ENCODE measurements at regions not wholly inside any gene's neighbourhood (a gene's known extent, or its start where the extent isn't known, plus 50 kb on each side); places are given as distances from the start of the nearest gene placed in this dataset.
"Not testable (repeated sequence)": the region's sequence is repeated elsewhere in the genome, so short reads cannot be mapped to it uniquely, and the experiment has no call there.

- no peak for DNase-seq
These were observed 149.5 kb downstream of the CCNG2 start for GRCh38 chr4:77306496-77306895.

- peak in 1 of 5 experiments; percentile 50 for DNase-seq
These were observed 151.8 kb downstream of the CCNG2 start for GRCh38 chr4:77308843-77309242.

- DNase-seq: no peak
These were observed 152.5 kb downstream of the CCNG2 start for GRCh38 chr4:77309496-77309895.

GRCh38 chr4:77310931-77311330 is 153.9 kb downstream of the CCNG2 start:
- no peak for DNase-seq

GRCh38 chr4:77314697-77315096 is 157.7 kb downstream of the CCNG2 start:
- no peak for DNase-seq

- no peak for DNase-seq
These were observed 170.1 kb downstream of the CCNG2 start for GRCh38 chr4:77327151-77327550.

- peak in 1 of 5 experiments; percentile 12 for DNase-seq
These were observed 175.8 kb downstream of the CCNG2 start for GRCh38 chr4:77332696-77333270.

GRCh38 chr4:77336411-77337142 is 179.6 kb downstream of the CCNG2 start:
- no peak for DNase-seq

- no peak for DNase-seq
These were observed 185.3 kb downstream of the CCNG2 start for GRCh38 chr4:77342170-77342810.

GRCh38 chr4:77344001-77344400 is 187.0 kb downstream of the CCNG2 start:
- DNase-seq: peak in 1 of 5 experiments; percentile 3

GRCh38 chr4:77344784-77345183 is 187.8 kb downstream of the CCNG2 start:
- DNase-seq: no peak

GRCh38 chr4:77347351-77347966 is 190.5 kb downstream of the CCNG2 start:
- no peak for DNase-seq

GRCh38 chr4:77348815-77349214 is 191.8 kb downstream of the CCNG2 start:
- no peak for DNase-seq

GRCh38 chr4:77349364-77349763 is 192.4 kb downstream of the CCNG2 start:
- no peak for DNase-seq

GRCh38 chr4:77349796-77350195 is 192.8 kb downstream of the CCNG2 start:
- DNase-seq: no peak

- no peak for DNase-seq
These were observed 195.2 kb downstream of the CCNG2 start for GRCh38 chr4:77352192-77352591.

GRCh38 chr4:77353724-77354315 is 196.8 kb downstream of the CCNG2 start:
- not testable (repeated sequence) for DNase-seq

- DNase-seq: no peak
These were observed 197.5 kb downstream of the CCNG2 start for GRCh38 chr4:77354550-77354949.

GRCh38 chr4:77355731-77356130 is 198.7 kb downstream of the CCNG2 start:
- no peak for DNase-seq

GRCh38 chr4:77358315-77358928 is 201.4 kb downstream of the CCNG2 start:
- DNase-seq: peak in 1 of 5 experiments; percentile 24

GRCh38 chr4:77360451-77360850 is 203.4 kb downstream of the CCNG2 start:
- DNase-seq: no peak

GRCh38 chr4:77366876-77367275 is 209.9 kb downstream of the CCNG2 start:
- not testable (repeated sequence) for DNase-seq

- no peak for DNase-seq
These were observed 210.6 kb downstream of the CCNG2 start for GRCh38 chr4:77367638-77368037.
